Tibial artery (tissue), 4 donors: ENCODE measurements at regions not wholly inside any gene's neighbourhood (a gene's known extent, or its start where the extent isn't known, plus 50 kb on each side); places are given as distances from the start of the nearest gene placed in this dataset.

ENCODE experiments used
- DNase-seq, 2 donors: peaks; one replicate each; pipeline ENCODE4 v3.0.0-alpha.2; 2019
- H3K27ac ChIP-seq, 2 donors: fragments of 200-600 bp; sonication (generic) in 1 of 2; 1 replicate in 1 of 2; 2 replicates in 1 of 2; pipeline ENCODE4 v1.5.1; 2018 to 2019; ENCODE audit warnings: mild to moderate bottlenecking in 1 of 2
- H3K27me3 ChIP-seq, 2 donors: fragments of 200-600 bp; sonication (generic) in 1 of 2; one replicate each; pipeline versions ENCODE4 v1.5.1 to v1.6.0; 2016 to 2019
- H3K36me3 ChIP-seq, 3 donors: fragments of 200-600 bp; sonication (generic) in 2 of 3; one replicate each; pipeline ENCODE4 v1.5.1; 2016 to 2019; ENCODE audit warnings: mild to moderate bottlenecking in 2 of 3
- H3K4me1 ChIP-seq, 4 donors: fragments of 200-600 bp; sonication (generic) in 2 of 4; 1 replicate in 3 of 4; 2 replicates in 1 of 4; pipeline ENCODE4 v1.5.1; 2016 to 2019
- H3K4me3 ChIP-seq, 2 donors: fragments of 200-600 bp; sonication (generic) in 1 of 2; 1 replicate in 1 of 2; 2 replicates in 1 of 2; pipeline ENCODE4 v1.5.1; 2018 to 2019; ENCODE audit warnings: mild to moderate bottlenecking in 2 of 2
- H3K9me3 ChIP-seq, 3 donors: fragments of 200-600 bp; sonication (generic) in 1 of 3; one replicate each; pipeline ENCODE4 v1.5.1; 2016 to 2019
- CTCF ChIP-seq, 2 experiments: fragments of 200-600 bp in 1 of 2; fragments of 450-650 bp in 1 of 2; IDR thresholded peaks; one replicate each; pipeline ENCODE4 v1.5.1; 2017 to 2019; ENCODE audit warnings: antibody characterized with exemption in 2 of 2, mild to moderate bottlenecking in 1 of 2, moderate library complexity in 1 of 2
- intact Hi-C: fragments of 100-400 bp; cut with DNase I; formaldehyde crosslinking; loops from one replicate; pipeline ENCODE4 v1.15.0; 2023; ENCODE audit warnings: low total_unique reads

GRCh38 chr3:124223853-124224252, 231.9 kb upstream of the ROPN1 start:
- H3K9me3 ChIP-seq, result peaks cover 0 to 3% (median 0%) of the 10 kb centered on the region in 3 donors
- H3K4me3 ChIP-seq, result no peak overlapping the region
- DNase-seq, result no peak
- peaks cover 0 to 14% (median 0%) of the 10 kb centered on the region in 4 donors for H3K4me1 ChIP-seq
- H3K27ac ChIP-seq, result no peak overlapping the region
- no peak for TF ChIP-seq CTCF (IDR thresholded peaks at IDR 0.05)
- H3K27me3 ChIP-seq, result no peaks in the 10 kb centered on the region
- intact Hi-C loops, result no loop called here
- peaks cover 0 to 9% (median 4%) of the 10 kb centered on the region in 3 donors for H3K36me3 ChIP-seq

GRCh38 chr3:124227150-124227630, 235.3 kb upstream of the ROPN1 start:
- no peak for TF ChIP-seq CTCF (IDR thresholded peaks at IDR 0.05)
- H3K4me1 ChIP-seq, result peaks cover 0 to 18% (median 0%) of the 10 kb centered on the region in 4 donors
- H3K27me3 ChIP-seq, result no peaks in the 10 kb centered on the region
- no peak overlapping the region for H3K27ac ChIP-seq
- H3K36me3 ChIP-seq, result peaks cover 0 to 11% (median 4%) of the 10 kb centered on the region in 3 donors
- peaks cover 0 to 3% (median 0%) of the 10 kb centered on the region in 3 donors for H3K9me3 ChIP-seq
- intact Hi-C loops, result no loop called here
- H3K4me3 ChIP-seq, result no peak overlapping the region
- DNase-seq, result no peak

GRCh38 chr3:124229420-124229819, 237.5 kb upstream of the ROPN1 start:
- TF ChIP-seq CTCF (IDR thresholded peaks at IDR 0.05), result no peak
- H3K36me3 ChIP-seq, result peaks cover under 1 to 11% (median 4%) of the 10 kb centered on the region in 3 donors
- H3K9me3 ChIP-seq, result peaks cover 0 to 3% (median 0%) of the 10 kb centered on the region in 3 donors
- no peak overlapping the region for H3K27ac ChIP-seq
- DNase-seq, result no peak
- no peaks in the 10 kb centered on the region for H3K27me3 ChIP-seq
- no peak overlapping the region for H3K4me3 ChIP-seq
- intact Hi-C loops, result no loop called here
- H3K4me1 ChIP-seq, result peaks cover 0 to 14% (median 0%) of the 10 kb centered on the region in 4 donors

GRCh38 chr3:124229836-124230235, 237.9 kb upstream of the ROPN1 start:
- Histone ChIP-seq H3K27ac (no peak overlapping the region), H3K27me3 (no peaks in the 10 kb centered on the region), H3K9me3 (peaks cover 0 to 3% (median 0%) of the 10 kb centered on the region in 3 donors), H3K4me1 (peaks cover 0 to 14% (median 0%) of the 10 kb centered on the region in 4 donors), H3K36me3 (peaks cover 4 to 11% (median 5%) of the 10 kb centered on the region in 3 donors), H3K4me3 (no peak overlapping the region)
- no peak for TF ChIP-seq CTCF (IDR thresholded peaks at IDR 0.05)
- DNase-seq, result no peak
- intact Hi-C loops, result no loop called here

- Histone ChIP-seq H3K4me3 (no peak overlapping the region), H3K36me3 (peaks cover 4 to 11% (median 8%) of the 10 kb centered on the region in 3 donors), H3K9me3 (peaks cover 0 to 3% (median 0%) of the 10 kb centered on the region in 3 donors), H3K27ac (no peak overlapping the region), H3K4me1 (peaks cover 0 to 14% (median 0%) of the 10 kb centered on the region in 4 donors), H3K27me3 (no peaks in the 10 kb centered on the region)
- no peak for TF ChIP-seq CTCF (IDR thresholded peaks at IDR 0.05)
- intact Hi-C loops, result no loop called here
- DNase-seq, result no peak
Measured at GRCh38 chr3:124230432-124230831, 238.5 kb upstream of the ROPN1 start.
